GM19043 (cell line): ENCODE measurements at regions not wholly inside any gene's neighbourhood (a gene's known extent, or its start where the extent isn't known, plus 50 kb on each side); places are given as distances from the start of the nearest gene placed in this dataset.
"Not testable (repeated sequence)": the region's sequence is repeated elsewhere in the genome, so short reads cannot be mapped to it uniquely, and the experiment has no call there.

Experiments used
- ATAC-seq: cut with Tn5 transposase; IDR thresholded peaks from one replicate; pipeline ENCODE4 v1.9.1; 2021; ENCODE audit warnings: low read depth; ENCODE audit not compliant: unreplicated experiment

DNA sequence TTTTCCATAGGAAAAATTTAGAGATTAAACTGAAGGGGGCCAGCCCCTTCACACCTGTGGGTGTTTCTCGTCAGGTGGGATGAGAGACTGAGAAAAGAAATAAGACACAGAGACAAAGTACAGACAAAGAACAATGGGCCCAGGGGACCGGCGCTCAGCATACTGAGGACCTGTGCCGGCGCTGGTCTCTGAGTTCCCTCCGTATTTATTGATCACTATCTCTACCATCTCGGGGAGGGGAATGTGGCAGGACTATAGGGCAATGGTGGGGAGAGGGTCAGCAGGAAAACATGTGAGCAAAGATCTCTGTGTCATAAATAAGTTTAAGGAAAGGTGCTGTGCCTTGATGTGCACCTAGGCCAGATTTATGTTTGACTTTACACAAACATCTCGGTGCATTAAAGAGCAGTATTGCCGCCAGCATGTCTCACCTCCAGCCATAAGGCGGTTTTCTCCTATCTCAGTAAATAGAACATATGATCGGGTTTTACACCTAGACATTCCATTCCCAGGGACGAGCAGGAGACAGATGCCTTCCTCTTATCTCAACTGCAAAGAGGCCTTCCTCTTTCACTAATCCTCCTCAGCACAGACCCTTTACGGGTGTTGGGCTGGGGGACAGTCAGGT lies 494.7 kb downstream of the IGSF11 start:
- ATAC-seq = not testable (repeated sequence)

DNA sequence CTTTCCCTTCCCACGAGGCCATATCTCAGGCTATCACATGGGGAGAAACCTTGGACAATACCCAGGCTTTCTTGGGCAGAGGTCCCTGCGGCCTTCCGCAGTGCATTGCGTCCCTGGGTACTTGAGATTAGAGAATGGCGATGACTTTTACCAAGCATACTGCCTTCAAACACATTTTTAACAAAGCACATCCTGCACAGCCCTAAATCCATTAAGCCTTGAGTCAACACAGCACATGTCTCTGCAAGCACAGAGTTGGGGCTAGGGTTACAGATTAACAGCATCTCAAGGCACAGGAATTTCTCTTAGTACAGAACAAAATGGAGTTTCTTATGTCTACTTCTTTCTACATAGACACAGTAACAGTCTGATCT lies 494.2 kb downstream of the IGSF11 start:
- not testable (repeated sequence) for ATAC-seq

DNA sequence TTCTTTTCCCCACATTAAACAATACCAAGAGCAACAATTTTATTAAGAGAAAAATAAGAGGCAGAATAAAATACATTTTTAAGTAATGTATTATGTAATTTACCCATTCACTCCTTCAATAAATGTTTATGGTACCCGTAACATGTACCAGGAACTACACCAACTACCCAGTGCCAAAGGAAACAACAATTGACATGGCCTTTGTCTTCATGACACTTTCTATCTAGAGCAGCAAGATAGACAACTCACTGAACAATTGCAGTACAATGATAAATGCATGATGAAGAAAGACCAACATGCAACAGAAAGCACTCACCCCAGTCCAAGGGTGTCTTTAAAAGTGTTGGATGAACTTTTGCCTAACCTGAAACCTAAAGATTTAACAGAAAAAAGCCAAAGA lies 493.8 kb downstream of the IGSF11 start:
- no peak for ATAC-seq

DNA sequence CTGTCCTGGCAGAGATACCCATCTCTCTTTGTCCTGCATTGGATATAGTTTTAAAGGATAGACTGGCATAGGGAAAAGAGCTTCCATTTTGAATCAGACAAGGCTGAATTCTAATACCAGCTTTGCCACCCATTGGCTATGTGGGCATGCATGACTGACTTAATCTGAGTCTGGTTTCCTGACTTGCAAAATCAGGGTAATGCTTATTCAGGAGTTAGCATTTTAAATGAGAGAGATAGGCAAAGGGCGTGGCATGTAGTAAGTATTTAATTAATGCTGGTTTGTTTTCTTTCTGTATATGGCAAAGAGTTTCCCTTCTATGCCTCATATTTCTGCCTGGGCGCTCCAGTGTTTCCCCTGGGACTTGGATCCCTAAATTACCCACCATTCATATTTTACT lies 492.9 kb downstream of the IGSF11 start:
- no peak for ATAC-seq

DNA sequence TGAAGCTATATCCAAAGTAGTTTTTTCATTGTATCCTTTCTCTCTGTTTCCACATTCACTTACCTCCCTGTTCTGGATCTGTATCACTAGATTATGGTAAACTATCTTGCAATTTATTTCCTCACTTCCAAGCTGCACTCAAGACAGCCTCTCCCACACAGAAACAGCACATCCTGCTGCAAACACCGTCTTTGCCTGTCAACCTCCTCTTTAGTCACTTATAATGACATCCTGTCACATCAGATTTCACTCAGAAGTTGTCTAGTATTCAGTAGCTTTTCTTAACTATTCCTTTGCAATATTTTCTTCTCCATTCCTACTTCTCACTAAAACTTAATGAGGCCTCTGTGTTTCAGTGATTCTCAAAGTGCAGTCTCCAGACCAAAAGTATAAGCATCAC lies 490.8 kb downstream of the IGSF11 start:
- ATAC-seq = no peak

DNA sequence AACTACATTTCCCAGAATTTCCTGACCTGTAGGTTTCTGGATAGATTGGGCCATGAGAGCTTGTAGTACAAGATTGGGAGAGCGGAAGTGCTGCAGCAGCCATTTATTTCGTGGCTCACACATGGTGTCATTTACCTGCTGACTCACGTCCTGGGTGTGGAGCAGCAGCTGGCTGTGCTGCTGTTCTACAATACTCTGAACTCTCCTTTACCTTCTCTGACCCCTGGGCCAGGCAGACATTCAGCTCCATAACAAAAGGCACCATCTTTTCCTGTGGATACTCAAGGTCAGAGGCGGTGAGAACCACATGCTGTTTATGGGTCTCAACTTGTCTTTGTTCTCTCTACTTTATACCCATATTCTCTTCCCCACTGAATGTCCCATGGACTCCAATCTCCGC lies 490.2 kb downstream of the IGSF11 start:
- no peak for ATAC-seq

DNA sequence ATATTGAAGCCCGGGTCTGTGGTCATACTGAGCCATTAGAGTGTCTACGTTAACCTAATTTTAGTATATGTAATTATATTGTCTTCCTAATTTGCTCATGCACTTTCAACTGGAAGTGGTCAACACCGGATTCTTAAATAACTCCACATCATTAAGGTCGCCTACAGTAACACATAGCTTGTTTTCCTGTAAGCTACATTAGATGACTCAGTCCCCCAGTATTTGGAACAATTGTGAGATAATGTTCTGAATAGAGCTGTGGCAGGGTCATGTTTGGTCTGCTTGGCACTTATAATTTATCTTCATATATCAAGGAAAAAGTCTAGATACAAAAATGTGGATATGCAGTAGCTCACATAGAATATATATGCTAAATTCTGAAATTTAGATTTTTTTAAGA lies 486.2 kb downstream of the IGSF11 start:
- ATAC-seq = no peak

DNA sequence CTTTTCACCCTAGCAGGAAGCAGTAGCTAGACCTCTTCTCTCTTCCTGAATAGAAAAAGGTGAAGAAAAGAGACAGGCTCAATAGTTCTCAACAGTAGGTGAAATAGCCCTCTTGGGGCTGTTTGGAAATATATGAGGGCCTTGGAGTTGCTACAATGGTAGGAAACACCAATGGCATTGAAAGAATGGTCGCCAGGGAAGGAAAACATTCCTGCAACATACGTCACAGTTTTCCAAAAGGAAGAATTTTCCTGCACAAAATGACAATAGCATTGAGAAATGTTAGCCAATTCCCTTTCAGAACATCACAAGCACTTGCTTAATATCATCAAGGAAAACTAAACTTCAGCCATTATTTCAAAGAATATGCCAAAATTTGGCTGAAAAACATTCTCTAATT lies 484.5 kb downstream of the IGSF11 start:
- ATAC-seq = no peak

DNA sequence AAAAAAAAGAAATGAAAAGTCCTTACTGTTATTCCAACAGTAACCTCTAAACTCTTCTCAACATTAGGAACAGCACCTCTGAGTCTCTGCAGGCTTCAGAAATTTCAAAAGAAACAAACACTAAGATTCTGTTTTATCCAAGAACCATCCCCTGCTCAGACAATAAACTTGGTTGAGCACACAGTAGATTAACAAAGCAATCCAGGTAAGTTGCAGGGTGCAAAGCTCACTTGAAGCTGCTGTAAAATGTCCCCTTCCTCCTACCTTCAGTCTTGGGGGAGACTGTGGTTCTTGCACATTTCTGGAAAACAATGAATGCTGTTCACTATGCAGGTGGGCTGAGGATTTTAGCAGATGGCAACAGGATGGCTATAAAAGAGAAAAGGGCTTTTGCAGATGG lies 484.1 kb downstream of the IGSF11 start:
- ATAC-seq = no peak

DNA sequence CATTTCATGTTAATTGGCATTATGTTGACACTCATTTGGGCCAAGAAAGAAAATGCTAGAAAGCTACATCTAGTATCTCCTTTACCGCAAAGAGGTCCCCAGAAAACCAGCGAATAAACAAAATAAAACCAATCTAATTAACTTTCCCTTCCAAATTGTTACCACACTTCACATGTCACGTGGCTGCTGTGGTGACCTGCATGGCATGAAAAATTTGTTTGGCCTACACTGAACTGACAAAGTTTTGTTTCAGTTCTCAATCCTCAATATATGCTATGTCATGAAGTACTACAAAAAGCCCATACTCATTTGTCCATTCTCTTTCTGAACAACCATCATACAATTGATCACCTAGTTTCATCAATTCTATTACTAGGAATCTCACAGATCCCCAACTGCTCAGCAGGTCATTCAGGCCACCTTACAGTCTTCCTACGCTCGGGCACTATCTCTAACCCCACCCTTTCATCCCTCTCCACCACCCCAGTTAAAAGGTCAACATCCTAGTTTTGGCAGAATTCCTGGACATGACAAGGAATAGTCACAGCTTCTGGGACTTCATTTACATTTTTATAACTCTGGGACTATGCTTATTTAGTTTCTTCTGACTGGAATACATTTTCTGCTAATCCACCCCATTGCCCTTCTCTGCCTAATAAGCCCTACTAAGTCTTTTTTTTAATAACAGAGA lies 480.4 kb downstream of the IGSF11 start:
- ATAC-seq = no peak

DNA sequence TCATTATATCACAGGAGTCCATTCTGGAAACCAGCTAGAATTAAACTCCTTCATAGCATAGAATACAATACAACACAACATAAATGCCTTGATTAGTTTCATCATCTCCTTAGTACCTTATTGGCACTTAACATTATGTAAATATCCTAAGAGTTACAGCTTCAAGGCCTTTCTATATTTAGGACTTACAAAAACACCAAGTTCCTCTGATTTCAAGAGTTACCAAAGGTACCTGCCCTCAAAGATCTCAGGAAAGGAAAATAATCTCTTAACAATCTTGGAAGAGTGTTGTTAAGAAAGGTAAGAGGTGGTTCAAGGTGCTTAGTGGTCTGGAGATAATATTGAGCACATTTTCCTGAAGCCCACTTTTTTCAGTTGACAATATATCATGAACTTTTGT lies 477.7 kb downstream of the IGSF11 start:
- ATAC-seq = no peak

DNA sequence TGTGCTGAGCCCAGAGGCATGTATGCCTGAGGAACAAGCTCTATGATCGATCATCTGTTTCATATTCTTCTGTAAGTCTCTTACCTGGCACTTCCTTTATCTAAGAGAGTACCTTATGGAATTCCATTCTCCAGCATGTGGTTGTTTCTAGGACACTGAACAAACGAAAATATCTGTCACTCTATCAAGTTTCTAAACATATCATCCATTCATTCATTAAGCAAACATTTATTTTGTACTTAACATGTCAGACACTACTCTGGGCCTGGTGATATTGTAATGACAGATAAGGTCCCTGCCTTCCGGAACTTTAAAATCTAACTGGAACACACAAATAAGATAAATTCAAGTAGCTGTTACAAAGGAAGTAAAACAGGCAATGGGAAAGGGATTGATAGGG lies 477.1 kb downstream of the IGSF11 start:
- ATAC-seq = no peak

DNA sequence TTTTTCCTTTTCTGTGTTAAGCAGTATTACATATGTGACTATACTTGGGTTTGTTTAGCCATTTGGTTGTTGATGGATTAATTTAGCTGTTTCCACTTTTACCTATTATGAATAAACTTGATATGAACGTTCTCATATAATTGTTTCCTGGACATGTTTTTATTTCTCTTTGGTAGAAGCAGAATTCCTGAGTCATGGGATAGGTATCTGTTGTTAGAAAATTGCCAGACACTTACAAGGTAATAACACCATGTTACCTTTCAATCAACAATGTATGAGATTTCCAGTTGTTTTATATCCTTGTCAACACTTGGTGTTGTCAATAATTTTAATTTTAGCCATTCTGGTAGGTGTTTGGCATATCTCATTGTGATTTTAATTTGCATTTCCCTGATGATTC lies 475.4 kb downstream of the IGSF11 start:
- ATAC-seq = no peak

DNA sequence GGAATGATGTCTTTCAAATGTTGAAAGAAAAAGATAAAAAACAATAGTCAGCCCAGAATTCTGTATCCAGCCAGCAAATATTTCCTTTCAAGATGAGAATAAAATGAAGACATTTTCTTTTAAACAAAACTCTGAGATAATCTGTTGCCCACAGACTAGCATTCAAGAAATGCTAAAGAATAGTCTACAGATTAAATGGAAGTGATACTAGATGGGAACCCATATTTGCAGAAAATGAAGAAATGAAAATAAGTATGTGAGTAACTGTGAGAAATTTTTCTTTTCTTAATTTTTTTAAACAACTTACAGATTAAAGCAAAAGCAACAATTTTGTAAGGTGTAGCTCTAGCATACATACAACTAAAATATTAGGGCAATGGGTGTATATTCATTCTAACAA lies 469.8 kb downstream of the IGSF11 start:
- no peak for ATAC-seq

DNA sequence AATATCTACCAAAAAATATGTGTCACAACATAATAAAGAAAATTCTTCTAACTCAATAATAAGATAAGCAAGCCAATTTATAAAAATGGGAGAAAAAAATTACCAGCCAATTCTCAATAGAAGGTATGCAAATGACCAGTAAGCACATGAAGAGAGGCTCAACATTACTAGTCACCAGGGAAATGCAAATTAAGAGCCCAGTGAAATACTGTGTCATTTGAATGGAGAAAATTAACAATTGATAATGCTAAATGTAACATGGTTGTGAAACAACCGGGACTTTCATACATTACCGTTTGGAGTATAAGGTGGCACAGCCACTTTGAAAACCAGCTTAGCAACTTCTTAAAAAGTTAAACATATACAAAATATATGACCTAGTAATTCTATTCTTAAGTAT lies 460.7 kb downstream of the IGSF11 start:
- ATAC-seq = no peak

DNA sequence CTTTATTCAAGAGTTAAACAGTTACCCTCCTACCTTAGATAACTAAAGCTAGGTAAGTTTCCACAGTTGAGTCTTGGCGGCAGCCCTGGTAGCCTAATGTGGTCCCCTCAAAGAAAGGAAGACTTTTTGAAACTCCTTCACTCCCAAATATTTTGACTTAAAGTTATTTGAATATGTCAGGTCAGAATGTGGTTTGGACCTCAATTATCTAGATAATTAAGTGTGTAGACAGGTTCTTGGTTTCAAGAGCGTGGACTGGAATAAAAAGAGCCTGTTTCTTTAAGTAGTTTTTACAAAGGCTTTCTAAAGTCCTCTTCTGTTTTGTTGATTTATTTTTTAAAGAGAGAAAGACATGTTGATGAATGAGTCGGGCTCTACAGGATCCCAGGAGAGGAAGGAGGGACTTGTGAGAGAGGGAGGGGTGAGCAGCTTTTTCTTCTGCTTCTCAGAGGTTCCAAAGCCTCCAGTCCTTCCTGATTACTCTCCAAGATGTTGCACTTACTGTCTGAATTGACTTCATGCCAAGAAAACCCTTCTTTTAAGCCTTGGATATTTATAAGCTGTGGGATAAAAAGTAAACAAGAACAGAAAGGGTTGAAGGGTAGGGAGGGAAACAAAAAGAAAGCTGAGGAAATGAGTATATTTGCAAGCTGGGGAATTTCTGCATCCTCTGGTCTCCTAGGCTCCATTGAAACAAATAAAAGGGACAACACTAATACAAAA lies 457.4 kb downstream of the IGSF11 start:
- no peak for ATAC-seq

DNA sequence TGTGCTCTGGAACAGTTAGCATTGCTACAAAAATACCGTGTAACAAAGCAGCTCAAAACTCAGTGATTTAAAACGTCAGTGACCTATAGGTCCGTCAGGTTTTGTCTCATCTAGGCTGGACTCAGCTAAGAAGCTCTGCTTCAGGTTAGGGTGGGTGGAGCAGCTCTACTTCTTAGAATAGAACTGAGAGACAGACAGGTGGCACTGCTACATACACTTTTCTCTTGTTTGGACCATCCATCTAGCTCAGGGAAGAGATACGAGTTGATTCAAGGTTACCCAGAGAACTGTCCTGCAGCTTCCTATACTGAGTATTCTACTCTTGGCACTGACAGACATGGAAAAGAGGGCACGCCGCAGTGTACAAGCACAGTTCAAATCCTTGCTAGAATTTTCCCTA lies 456.1 kb downstream of the IGSF11 start:
- ATAC-seq = no peak

DNA sequence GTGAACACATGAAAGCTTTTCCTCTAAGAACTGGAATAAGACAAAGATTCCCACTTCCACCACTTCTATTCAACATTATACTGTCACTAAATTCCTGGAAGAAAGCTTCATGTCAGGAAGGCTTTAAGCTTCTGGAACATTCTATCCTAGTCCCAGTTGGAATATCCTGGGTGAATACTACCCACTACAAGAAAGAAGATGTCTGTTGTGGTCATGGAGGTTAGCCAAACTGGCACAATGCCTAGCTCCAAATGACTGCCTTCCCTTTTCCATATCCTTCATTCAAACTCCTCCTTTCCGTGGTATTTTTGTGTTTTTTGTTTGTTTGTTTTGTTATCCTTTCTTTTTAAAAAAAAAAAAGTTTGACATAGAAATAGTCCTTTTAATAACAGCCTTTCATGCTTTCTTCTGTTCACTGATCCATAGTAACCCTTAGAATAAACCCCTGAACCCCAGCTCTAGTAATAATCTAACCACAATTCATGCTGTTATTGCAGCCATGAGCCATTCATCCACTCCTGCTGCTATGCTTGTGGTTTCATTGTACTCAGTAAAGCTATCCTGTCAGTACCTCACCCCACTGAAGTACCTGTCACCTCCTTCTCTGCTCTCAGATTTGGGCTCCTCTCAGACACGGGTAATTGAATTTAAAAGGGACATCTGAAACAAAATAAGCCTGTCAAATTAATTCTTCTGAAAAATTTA lies 447.5 kb downstream of the IGSF11 start:
- no peak for ATAC-seq

DNA sequence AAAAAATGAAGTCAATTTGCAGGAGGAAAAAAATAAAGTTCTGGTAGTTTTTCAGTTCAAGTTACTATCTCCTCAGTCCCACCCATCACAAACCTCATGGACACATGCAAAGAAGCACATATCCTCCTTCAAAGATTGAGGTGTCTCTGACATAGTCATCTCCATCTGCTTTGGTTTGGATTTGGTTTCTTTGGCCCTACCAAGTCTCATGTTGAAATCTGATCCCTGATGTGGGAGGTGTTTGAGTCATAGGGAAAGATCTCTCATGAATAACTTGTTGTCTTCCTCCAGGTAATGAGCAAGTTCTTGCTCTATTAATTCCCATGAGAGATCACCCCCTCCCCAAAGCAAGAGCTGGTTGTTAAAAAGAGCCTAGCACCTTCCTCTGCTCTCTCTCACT lies 446.8 kb downstream of the IGSF11 start:
- no peak for ATAC-seq

DNA sequence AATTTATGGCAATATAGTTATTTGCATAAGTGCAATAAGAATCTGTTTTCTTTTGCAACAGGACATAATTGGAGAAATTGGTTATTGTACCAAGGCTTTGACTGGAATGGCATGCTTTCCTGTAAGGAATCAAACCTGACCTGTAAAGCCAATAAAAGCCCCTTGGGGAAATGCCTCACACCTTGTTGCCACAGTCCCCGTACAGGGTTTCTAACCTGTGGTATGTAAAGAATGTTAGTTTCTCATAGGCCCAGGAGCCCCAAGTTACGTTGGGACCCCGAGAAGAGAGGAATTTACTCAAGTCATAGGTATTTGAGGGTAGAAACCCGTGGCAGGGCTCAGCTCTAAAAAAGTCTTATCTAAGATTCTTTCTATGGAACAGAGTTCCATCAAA lies 441.4 kb downstream of the IGSF11 start:
- ATAC-seq = no peak

DNA sequence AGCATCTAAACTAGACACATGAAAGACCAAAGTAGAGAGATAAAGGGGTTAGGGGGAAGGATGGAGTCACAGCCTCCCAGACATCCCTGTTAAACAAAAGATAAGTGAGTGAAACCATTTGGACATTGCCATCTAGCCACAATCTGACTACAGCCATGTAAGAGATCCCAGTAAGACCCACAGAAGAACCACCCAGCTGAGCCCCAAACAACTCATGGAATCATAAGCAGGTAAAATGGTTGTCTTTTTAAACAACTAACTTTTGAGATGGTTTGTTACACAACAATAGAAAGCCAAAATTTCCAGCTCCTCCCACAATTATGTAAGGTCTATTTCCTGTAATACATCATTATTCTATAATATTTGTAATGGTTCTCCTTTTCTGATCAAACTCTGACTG lies 437.5 kb downstream of the IGSF11 start:
- ATAC-seq = no peak
